T-helper 1 cell treated with Interleukin-12 subunit alpha and Interleukin-12 subunit beta and Interleukin-4 antibody, amounts not matched to agents 30 ng/mL and 1 ng/mL, for 36 hours (primary cell): ENCODE measurements at regions not wholly inside any gene's neighbourhood (a gene's known extent, or its start where the extent isn't known, plus 50 kb on each side); places are given as distances from the start of the nearest gene placed in this dataset.
"Not testable (repeated sequence)": the region's sequence is repeated elsewhere in the genome, so short reads cannot be mapped to it uniquely, and the experiment has no call there.

Experiments used
- intact Hi-C: fragments of 100-400 bp; cut with micrococcal nuclease; formaldehyde crosslinking; loops from one replicate; pipeline ENCODE4 v1.15.1; 2024

DNA sequence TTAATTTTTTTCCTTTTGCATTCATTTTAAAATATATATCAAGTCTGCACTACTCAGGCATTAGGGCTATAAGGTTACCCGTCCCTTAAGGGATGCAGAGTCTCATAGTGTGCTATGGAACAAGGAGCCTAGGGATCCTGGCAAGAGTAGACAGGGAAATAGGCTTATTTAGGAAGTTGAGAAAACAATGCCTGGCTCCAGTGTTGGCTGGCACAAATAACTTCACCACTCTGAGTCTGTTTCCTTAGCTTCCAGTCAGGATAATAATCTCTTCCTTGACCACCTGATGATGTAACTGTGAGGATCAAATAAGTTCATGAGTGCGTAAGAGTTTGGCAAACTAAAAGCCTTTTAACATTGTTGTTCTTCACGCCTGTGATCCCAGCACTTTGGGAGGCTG is 540.8 kb upstream of the IL12A start:
- intact Hi-C loops, result no loop called here

DNA sequence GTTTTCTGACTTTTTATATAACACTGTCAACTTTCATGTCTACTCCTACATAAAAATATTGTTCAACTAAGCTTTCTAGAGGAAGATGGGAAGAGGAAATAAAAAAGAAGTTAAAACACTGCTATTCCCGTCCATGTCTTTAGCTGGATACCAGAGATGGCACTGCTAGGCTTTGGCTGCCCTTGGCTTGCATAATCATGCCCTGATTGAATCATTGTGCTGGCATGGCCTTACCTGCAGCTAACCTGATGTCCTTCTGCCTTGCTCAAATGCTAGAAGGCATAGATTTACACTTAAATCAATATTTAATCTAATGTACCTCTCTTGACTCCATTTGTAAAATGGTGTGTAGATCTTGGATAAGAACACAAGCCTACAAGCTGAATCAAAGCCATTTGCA is 539.7 kb upstream of the IL12A start:
- intact Hi-C loops, result no loop called here

DNA sequence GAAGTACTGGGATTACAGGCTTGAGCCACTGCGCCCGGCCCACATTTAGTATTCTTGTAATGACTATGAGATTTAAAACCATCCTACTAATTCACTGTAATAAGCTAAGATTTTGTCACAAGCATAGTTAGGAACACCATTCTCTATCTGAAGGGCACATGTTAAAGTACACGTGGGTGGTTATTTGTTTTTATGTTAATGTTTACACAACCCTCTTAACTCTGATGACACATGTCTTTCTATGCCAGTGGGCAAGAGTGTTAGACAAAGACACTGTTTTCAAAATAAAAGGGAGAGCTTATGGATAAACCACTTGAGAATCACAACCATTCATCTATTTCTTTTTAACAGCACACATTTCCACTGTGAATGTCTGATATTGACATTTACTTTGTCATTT is 537.6 kb upstream of the IL12A start:
- intact Hi-C loops, result no loop called here

DNA sequence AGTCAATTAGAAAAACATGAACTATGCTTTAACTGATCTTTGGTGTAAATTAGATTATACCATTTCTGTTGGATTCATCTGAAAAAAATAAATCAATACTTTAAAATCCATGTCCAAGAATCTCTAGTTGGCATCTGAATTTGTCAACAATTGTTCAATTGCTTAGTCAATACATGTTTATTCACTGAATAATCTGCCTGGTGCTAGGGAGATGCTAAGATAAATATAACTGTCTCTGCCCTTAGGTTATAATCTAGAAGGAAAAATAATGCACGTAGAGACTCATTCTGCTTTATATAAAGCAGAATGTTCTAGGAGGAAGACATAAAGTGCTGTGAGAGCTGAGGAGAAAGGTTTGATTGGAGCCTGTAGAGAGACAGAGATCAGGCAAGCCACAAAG is 537.2 kb upstream of the IL12A start:
- intact Hi-C loops, result no loop called here

DNA sequence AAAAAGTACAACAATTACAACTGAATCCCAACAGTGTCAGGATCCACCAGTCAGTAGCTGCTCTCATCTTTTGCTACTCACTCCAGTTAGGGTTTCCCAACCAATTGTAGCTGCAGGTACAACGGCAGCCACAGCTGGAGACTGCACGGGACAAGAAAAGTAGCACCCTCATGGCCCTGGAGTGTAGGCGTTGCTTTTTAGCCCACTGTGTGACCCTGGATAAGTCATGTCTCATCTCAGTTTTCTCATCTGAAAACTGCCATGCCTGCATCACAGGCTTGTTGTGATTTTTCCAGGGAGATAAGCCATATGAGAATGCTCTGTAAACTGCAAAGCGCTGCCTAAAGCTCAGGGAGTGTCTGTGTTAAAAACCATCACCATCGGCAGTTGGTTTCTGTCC is 535.6 kb upstream of the IL12A start:
- intact Hi-C loops, result no loop called here

DNA sequence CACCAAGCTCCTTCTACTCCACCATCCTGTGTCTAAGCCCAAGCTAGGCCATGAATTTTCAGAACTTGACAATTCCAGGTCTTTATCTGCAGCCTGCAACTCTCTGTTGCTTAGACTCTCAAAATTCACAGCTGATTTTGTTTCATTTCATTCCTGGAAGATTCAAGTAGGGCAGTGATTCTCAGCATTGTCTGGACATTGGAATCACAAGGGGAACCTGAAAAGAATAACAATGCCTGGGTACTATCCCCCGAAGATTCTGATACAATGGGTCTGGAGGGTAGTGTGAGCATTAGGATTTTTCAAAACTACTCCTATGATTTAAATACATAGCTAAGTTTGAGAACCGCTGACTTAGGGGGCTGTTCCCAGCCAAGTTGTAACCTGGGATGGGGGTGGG is 534.7 kb upstream of the IL12A start:
- intact Hi-C loops, result no loop called here

DNA sequence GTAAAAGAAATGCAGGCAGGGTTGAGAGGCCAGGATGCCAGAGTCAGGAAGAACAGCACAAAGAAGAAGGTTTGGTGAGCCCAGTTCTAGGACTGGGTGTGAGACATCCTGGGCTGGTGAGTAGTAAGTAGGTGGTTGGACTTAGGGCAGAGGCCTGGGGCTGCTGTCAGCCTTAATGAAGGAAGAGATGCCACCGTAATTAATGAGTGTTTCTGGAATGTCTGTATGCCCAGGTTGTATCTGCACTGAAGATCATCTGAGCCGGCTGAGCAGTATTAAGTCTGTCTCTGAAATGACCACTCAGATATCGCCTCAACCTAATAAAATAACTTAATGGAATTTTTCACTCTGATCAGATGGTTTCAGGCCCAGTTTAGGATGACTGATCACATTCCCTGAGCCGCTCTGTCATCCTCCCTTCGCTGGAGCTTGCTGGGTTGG is 532.9 kb upstream of the IL12A start:
- intact Hi-C loops, result no loop called here

DNA sequence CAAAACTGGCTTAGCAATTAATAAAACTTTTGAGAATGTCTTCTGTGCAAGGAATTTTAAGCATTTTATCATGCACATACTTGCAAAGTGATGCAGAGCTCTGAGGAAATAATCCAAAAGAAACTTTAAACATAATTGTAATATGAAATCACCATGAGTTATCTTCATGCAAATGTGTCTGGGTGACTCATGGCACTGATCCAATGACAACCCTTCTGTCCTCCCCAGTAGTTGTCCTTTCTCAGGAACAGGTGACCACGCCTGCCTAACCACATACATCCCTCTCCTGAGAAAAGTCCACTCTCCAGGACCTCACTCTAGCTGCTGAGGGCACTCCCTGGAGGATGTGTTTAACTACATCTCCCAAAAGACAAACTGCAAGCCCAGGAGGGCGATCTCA is 530.6 kb upstream of the IL12A start:
- intact Hi-C loops, result no loop called here

DNA sequence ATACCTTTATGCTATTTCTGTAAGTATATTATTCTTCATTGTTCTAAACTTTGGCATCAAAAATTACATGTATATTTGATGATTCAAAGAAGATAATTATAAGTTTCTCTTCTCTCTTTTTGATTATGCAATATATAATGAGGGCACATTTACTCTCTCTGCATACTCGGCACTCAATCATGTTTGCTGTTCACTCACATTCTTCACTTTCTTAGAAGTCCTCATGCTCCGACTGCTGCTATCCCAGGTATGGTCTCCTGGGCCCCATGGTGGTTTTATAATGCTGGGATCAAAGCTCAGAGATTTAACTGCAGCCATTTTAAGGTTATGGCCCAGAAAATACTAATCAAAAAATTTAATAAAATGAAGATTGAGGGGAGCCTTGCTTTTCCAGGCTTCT is 529.7 kb upstream of the IL12A start:
- intact Hi-C loops, result no loop called here

DNA sequence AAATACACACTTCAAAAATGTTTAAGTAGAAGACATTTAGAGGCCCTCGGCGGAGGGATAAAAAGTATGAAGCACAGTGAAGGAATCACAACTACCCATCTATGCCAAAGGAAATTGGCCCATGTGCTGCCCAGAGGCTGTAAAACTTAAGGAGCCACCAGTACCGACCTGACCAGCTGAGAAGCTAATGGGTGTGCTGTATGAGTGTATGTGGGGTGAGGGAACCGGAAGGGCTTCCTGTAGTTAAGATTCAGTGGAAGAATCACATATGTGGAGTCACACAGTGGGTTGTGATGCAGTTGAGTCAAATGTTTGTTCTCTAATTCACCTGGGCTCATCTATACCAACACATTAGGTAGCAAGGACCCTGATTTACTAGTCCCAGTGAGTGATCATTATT is 516.0 kb upstream of the IL12A start:
- intact Hi-C loops, result no loop called here

DNA sequence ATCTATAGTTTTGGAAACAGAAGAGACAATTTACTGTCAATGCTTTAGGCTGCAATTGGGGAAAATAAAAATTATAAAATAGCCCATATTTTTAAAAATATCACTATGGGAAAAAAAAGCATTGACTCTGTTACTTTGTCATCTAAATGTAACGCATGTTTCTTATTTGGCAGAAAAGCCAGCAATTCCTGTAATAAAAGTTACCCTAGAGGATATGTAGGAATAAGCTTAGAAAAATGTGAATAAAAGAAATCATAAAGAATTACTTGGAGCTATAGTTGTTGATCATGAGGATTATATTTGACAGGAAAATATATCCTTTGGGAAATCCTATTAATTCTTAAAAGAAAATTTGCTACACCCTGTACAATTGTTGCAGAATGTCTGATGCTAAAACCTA is 515.4 kb upstream of the IL12A start:
- intact Hi-C loops, result no loop called here

DNA sequence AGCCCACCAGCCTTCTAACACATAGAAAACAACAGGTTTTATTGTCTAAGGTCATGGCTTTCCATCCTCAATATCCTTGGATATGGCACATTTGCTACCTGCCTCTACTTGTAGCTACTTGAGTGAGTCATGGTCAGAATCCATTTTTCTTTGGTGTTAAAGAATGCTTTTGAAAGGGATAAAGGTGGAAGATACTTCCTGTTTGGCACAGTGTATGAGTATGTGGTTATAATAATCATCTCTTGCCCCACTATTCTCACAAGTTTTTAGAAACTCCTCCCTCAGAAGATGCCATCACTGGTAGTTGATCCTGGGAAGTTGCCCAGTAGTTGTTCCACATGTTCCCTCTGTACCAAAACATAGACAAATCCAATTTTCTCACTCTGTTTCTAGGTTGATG is 508.6 kb upstream of the IL12A start:
- intact Hi-C loops, result no loop called here

DNA sequence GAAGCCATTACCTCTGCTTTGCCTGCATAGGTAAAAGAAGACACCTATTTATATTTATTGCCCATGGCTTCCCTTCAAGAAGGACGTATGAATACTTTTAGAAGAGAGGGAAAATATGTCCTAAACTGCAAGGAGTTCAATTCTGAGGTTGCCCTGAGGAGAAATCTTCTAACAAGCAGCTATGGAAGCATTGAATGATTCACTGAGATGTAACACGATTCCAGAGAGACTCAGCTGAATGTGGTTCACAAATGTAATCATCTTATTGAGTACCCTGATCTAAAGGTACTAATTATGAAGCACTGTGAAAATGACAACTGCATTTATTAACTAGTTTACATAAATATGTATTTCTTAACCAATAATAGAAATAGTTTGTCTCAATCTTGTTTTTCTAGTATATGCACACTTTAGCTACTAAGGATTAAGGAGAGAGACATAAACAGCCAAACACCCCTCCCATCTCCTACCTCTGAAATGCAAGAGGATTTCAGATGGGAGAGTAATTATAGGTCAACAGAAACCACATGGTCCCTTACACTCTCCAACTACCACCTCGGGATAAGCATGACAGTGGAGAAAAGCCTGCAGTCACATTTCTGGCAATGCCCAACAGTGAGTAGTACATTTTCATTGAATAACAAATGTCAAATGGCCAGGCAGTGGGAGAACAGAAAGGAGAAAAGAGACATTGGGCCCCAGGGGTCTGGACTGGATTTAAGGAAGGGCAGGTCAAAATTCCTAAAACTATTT is 506.2 kb upstream of the IL12A start:
- intact Hi-C loops, result no loop called here

DNA sequence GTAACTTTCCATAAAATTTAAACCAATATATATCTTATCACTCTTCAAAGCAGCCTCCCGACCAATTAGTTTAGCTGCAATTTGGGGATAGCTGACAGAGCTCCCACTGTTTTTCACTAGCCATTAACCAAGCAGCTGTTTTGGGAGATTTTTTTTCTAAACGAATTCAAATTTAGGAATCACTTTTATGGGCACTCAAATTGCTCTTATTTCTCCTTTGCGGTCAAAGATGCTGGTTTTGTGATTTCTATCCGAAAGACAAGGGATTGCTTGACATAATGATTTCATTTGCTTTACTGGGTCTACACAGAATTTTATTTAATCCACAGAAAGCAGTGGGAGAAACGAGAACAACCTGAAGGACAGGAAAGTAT is 505.7 kb upstream of the IL12A start:
- intact Hi-C loops, result no loop called here

DNA sequence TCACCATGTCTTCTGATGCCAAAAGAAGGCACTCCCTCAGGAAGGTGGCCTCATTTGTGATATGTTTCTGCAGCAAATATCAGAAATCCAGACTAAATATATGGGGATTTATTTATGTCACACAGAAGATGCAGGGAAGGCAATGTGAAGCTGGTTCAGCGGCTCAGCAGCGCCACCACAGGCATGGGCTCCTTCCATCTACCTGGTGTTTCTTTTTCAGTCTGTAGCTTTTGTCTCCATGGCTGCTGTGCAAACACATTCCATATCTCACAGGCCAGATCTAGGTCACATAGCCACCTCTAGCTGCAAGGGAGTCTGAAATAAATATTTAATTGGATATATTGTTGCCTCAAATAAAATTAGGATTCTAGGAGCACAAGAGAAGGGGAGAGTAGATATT is 502.1 kb upstream of the IL12A start:
- intact Hi-C loops, result no loop called here

DNA sequence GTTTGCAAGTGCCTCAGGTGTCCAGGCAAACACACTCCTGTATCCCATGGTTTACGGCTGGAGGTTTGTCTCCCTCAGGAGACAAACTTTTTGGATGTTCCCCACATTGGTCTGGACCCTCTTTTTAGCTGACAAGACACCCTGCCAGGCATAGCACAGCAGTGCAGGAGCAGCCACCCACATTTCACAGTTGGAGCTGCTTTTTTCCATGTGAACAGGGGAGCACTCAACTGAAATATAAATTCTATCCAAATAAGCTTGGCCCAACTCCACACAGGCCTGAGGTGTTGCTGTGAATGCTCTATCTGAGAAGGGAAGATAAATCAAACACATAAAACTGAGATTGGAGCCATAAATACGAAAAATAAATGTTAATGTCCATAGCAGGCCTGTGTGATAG is 501.3 kb upstream of the IL12A start:
- intact Hi-C loops, result no loop called here

DNA sequence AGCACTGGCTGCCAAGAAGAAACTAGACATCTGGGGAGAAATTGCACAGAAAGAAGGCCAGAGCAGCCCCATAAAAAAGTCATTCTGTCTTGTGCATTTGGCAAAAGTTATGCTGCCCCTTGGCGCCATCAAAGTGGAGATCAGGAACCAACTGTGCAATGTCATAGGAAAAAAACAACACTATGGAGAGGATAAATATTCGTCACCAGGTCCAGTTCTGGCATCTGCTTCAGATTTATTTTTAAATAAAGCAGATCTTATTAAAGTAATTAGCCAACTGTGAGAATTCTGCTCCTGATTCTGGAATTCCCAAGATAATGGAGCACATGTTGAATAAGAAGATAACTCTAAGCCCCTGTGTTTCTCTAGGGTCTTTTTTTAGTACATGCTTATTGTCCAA is 500.0 kb upstream of the IL12A start:
- intact Hi-C loops, result no loop called here

DNA sequence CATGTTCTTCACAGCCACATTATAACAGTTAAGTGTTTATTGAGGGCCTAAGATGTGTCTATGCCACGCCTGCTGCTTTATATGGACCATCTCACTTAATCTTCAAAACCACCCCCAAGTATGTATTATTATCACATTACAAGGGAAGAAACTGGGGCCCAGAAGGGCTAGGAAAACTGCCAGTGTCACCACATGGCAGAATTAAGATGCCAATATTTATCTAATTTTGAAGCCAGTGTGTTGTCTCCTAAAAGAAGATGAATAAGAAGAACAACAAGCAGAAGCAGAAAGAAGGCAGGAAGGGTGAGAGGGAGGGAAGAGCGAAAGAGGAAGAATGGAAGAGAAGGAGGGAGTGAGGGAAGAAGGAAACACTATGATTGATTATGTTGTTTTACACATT is 491.3 kb upstream of the IL12A start:
- intact Hi-C loops, result no loop called here

DNA sequence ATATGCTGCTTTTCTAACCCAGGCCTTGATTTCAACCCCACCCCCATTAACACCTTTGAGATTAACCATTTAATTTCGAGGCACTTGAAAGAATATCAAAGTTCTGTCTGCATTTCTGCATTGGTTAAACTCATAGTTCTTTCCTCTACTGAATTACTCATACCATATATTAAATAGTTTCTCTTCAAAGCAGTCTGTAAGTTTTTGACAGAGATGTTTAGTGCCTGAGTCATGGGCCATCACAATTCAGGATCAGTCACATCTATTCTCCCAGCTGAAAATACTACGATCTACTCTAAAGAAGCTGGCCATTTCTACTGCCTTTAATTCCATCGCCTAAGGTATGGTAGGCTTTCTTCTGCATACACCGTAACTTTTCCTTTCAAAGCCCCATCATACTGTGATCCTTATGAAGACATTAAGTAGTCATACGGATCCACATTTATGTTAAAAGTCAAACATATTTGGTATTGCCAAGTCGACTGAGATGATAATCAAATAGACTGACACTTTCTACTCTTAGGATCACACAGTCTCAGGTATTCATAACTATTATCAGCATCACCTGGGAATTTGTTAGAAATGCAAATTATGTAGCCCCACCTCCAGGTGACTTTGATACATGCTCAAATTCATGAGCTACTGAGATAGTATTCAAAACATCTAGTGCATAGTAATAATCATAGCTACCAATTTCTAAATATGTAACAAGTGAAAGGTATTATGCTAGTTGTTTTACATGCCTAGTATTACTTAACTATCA is 489.4 kb upstream of the IL12A start:
- intact Hi-C loops, result no loop called here

DNA sequence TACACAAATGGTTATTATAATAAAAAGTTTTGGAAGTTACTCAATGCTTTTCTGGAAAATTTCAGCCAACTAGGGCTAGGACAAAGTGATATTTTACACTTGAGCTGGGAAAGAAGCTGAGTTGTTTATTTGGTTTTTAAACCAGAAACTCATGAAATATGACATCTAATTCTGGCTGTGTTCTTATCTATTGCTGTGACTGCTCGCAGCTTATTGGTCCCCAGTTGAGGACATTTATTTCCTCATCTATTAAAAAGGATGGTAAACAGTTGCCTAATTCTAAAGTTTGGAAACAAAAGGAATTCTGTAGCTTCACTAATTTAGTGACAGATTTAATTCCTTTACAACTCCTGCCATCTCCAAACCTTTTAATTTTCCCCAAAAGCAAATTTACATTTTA is 487.6 kb upstream of the IL12A start:
- intact Hi-C loops, result no loop called here

DNA sequence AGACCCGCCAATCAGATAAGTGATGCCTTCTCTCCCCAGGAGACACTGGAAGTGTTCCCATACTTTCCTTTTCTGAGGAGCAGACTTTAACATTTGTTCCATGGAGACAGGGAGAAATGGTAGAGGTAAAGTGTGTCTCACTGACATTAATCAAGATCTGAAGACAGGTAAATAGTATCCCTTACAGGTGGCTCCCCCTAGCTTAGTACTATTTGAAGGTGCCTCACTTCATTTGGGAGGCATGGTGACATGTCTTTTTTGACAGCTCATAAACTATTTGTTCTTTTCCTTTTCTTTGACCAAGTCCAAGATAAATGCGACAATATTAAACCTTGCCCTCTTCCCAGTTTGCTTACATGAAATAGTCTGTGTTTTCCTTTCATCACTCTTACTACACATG is 485.6 kb upstream of the IL12A start:
- intact Hi-C loops, result no loop called here

DNA sequence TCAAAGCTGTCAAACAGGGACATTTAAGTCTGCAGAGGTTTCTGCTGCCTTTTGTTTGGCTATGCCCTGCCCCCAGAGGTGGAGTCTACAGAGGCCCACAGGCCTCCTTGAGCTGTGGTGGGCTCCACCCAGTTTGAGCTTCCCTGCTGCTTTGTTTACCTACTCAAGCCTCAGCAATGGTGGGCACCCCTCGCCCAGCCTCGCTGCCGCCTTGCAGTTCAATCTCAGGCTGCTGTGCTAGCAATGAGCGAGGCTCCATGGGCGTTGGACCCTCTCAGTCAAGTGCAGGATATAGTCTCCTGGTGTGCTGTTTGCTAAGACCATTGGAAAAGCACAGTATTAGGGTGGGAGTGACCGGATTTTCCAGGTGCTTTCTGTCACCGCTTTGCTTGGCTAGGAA is 477.6 kb upstream of the IL12A start:
- intact Hi-C loops, result not testable (repeated sequence)

DNA sequence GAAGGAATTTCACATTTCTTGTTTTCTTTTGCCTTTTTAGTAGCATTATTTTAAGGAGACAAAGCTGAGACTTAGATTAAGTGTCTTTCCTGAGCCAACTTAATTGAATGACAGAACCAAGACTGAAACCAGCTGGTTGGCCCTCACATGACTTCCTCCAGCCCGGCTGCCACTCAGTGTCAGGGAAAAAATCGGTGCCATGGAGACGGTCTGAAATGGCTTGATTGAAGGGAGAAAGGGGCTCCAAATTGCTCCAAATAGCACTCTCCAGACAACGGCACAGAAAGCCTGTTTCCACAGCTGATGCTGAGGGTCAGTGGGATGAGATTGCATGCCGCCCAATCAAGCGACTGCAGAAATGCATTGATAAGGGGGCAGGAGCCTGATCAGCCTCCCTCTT is 475.2 kb upstream of the IL12A start:
- intact Hi-C loops, result no loop called here
